RWPE1 (cell line): ENCODE measurements at regions not wholly inside any gene's neighbourhood (a gene's known extent, or its start where the extent isn't known, plus 50 kb on each side); places are given as distances from the start of the nearest gene placed in this dataset.

Experiments
- CTCF ChIA-PET: fragments of 350-600 bp; sonication (Branson Sonifier 250); formaldehyde crosslinking; extraction: SDS; loops from one replicate; lab custom pipeline; 2021; lab: Yijun Ruan, JAX
- POLR2A ChIA-PET: fragments of 400-600 bp; formaldehyde crosslinking; extraction: SDS; loops from one replicate; lab custom pipeline; 2020; ENCODE audit warnings: antibody characterized with exemption; ENCODE audit not compliant: low non-redundant PET; lab: Yijun Ruan, JAX
- DNase-seq: peaks from one replicate; pipeline ENCODE4 v3.0.0; 2012; ENCODE audit warnings: low spot score
- H3K27ac ChIP-seq: fragments of 450-650 bp; 2 replicates; pipeline ENCODE4 v1.5.1; 2017
- CTCF ChIP-seq: fragments of 450-650 bp; conservative IDR thresholded peaks from 2 replicates; pipeline ENCODE4 v1.5.1; 2017; ENCODE audit warnings: low read depth, mild to moderate bottlenecking

- ChIA-PET POLR2A (no interaction called here), CTCF (interaction anchor here (0.6 to 1.2 kb wide), 2 partner anchors 24 to 579 kb away, joined by 5 to 9 read pairs; no protein-coding TSS in a partner anchor)
- H3K27ac ChIP-seq = no peak overlapping the region
- no peak for TF ChIP-seq CTCF
- DNase-seq = no peak
These were observed 436.5 kb downstream of the KCTD12 start for GRCh38 chr13:76449716-76450115.

- ChIA-PET POLR2A (no interaction called here), CTCF (no interaction called here)
- H3K27ac ChIP-seq = no peak overlapping the region
- no peak for DNase-seq
- TF ChIP-seq CTCF = no peak
These were observed 440.0 kb downstream of the KCTD12 start for GRCh38 chr13:76446191-76446590.

GRCh38 chr13:76440568-76440967, 445.6 kb downstream of the KCTD12 start:
- CTCF ChIA-PET = no interaction called here
- TF ChIP-seq CTCF = no peak
- DNase-seq = no peak
- H3K27ac ChIP-seq = no peak overlapping the region
- POLR2A ChIA-PET = no interaction called here

- ChIA-PET POLR2A (no interaction called here), CTCF (no interaction called here)
- DNase-seq = no peak
- no peak overlapping the region for H3K27ac ChIP-seq
- TF ChIP-seq CTCF = no peak
These were observed 446.7 kb downstream of the KCTD12 start for GRCh38 chr13:76439546-76439945.

GRCh38 chr13:76438050-76438449, 448.2 kb downstream of the KCTD12 start:
- no peak for DNase-seq
- CTCF ChIA-PET = no interaction called here
- POLR2A ChIA-PET = no interaction called here
- no peak for TF ChIP-seq CTCF
- H3K27ac ChIP-seq = no peak overlapping the region

GRCh38 chr13:76425935-76426334, 460.3 kb downstream of the KCTD12 start:
- TF ChIP-seq CTCF = no peak
- DNase-seq = no peak
- ChIA-PET CTCF (no interaction called here), POLR2A (no interaction called here)
- H3K27ac ChIP-seq = no peak overlapping the region

- H3K27ac ChIP-seq = no peak overlapping the region
- TF ChIP-seq CTCF = no peak
- no peak for DNase-seq
- ChIA-PET POLR2A (no interaction called here), CTCF (no interaction called here)
These were observed 465.2 kb downstream of the KCTD12 start for GRCh38 chr13:76421011-76421410.
